IPS-11a (cell line): ENCODE measurements at regions not wholly inside any gene's neighbourhood (a gene's known extent, or its start where the extent isn't known, plus 50 kb on each side); places are given as distances from the start of the nearest gene placed in this dataset.
"Not testable (repeated sequence)": the region's sequence is repeated elsewhere in the genome, so short reads cannot be mapped to it uniquely, and the experiment has no call there.

Experiments
- H3K4me3 ChIP-seq: one replicate; pipeline ENCODE4 v1.5.1; 2013; ENCODE audit warnings: low read depth, low read length, control low read depth

GRCh38 chr16:48745541-48745940 is 135.6 kb upstream of the N4BP1 start:
- no peak overlapping the region for H3K4me3 ChIP-seq

- H3K4me3 ChIP-seq, result no peak overlapping the region
Observed at GRCh38 chr16:48740964-48741363, 131.0 kb upstream of the N4BP1 start.

GRCh38 chr16:48734220-48734619 is 124.2 kb upstream of the N4BP1 start:
- no peak overlapping the region for H3K4me3 ChIP-seq

- no peak overlapping the region for H3K4me3 ChIP-seq
Observed at GRCh38 chr16:48704710-48705109, 94.7 kb upstream of the N4BP1 start.

GRCh38 chr16:48687421-48688038 is 77.5 kb upstream of the N4BP1 start:
- no peak overlapping the region for H3K4me3 ChIP-seq

- no peak overlapping the region for H3K4me3 ChIP-seq
Observed at GRCh38 chr16:48684148-48684547, 74.2 kb upstream of the N4BP1 start.

- no peak overlapping the region for H3K4me3 ChIP-seq
Observed at GRCh38 chr16:48682971-48683370, 73.0 kb upstream of the N4BP1 start.

- no peak overlapping the region for H3K4me3 ChIP-seq
Observed at GRCh38 chr16:48681520-48681919, 71.5 kb upstream of the N4BP1 start.

GRCh38 chr16:48680881-48681280 is 70.9 kb upstream of the N4BP1 start:
- no peak overlapping the region for H3K4me3 ChIP-seq

- no peak overlapping the region for H3K4me3 ChIP-seq
Observed at GRCh38 chr16:48676836-48677235, 66.9 kb upstream of the N4BP1 start.

GRCh38 chr16:48668184-48668583 is 58.2 kb upstream of the N4BP1 start:
- H3K4me3 ChIP-seq, result not testable (repeated sequence)

- no peak overlapping the region for H3K4me3 ChIP-seq
Observed at GRCh38 chr16:48659940-48660339, 50.0 kb upstream of the N4BP1 start.
